ENCODE measurements at regions not wholly inside any gene's neighbourhood (a gene's known extent, or its start where the extent isn't known, plus 50 kb on each side); places are given as distances from the start of the nearest gene placed in this dataset.

DNA sequence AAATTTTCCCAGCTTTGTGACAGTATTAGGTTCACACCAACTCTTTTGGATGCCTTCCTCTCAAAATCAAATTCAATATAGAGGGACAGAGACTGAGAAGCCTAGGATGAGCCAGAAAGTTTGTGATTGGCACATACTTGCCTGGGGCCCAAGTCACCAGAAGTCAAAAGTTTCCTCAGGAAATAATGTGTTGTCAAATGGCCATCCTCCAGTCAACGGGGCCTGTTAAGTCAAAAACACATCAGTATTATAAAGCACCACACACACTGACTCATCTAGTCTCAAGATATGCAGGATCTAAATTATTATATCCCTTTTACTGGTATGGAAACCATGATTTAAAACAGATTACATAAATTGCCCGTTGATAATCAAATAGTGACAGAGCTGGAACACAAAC, 158.1 kb downstream of the AHR start:
- TF ChIP-seq EP300 (IDR thresholded peaks at IDR 0.05) (no peak), POLR2A (IDR thresholded peaks at IDR 0.05) (no peak)
- TF ChIP-seq, protein P1, sequence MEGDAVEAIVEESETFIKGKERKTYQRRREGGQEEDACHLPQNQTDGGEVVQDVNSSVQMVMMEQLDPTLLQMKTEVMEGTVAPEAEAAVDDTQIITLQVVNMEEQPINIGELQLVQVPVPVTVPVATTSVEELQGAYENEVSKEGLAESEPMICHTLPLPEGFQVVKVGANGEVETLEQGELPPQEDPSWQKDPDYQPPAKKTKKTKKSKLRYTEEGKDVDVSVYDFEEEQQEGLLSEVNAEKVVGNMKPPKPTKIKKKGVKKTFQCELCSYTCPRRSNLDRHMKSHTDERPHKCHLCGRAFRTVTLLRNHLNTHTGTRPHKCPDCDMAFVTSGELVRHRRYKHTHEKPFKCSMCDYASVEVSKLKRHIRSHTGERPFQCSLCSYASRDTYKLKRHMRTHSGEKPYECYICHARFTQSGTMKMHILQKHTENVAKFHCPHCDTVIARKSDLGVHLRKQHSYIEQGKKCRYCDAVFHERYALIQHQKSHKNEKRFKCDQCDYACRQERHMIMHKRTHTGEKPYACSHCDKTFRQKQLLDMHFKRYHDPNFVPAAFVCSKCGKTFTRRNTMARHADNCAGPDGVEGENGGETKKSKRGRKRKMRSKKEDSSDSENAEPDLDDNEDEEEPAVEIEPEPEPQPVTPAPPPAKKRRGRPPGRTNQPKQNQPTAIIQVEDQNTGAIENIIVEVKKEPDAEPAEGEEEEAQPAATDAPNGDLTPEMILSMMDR (IDR thresholded peaks at IDR 0.05): no peak
- no peaks in the 10 kb centered on the region for H3K4me1 ChIP-seq
- no peaks in the 10 kb centered on the region for H3K36me3 ChIP-seq
- DNase-seq (ENCODE audit: low spot score in 2 of 2): no peak
- 57 to 61% methylated on average over 2 of the region's 2 CpGs for WGBS, 2 donors
- H3K27ac ChIP-seq: no peak overlapping the region
- peaks cover 0 to 8% (median 0%) of the 10 kb centered on the region in 4 donors for H3K9me3 ChIP-seq
- H3K27me3 ChIP-seq: no peaks in the 10 kb centered on the region
- no peak overlapping the region for H3K4me3 ChIP-seq

DNA sequence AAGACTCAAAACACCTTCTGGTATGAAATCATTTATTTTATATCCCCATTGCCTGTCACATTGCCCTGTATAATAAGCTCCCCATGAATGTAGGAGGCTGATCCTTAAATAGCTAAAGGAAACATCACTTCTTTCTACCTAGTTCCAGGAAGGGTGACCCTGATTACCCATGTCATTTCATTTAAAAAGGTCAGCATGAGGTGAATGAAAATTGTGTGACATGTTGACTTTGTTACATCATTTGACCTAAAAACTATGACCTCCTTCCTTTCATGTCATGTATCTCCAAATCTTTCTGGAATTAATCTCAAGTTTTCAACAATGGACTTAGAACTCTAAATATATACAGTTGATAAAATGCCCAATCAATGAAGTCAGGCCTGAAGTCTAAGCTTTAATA, 161.5 kb downstream of the AHR start:
- H3K4me1 ChIP-seq: peaks cover 0 to 4% (median 0%) of the 10 kb centered on the region in 4 donors
- no peak for DNase-seq (ENCODE audit: low spot score in 2 of 2)
- no peak overlapping the region for H3K27ac ChIP-seq
- H3K4me3 ChIP-seq: no peak overlapping the region
- TF ChIP-seq POLR2A (IDR thresholded peaks at IDR 0.05) (no peak), EP300 (IDR thresholded peaks at IDR 0.05) (no peak)
- TF ChIP-seq, protein P1 (IDR thresholded peaks at IDR 0.05): no peak
- peaks cover 0 to 6% (median 0%) of the 10 kb centered on the region in 4 donors for H3K9me3 ChIP-seq
- no peaks in the 10 kb centered on the region for H3K36me3 ChIP-seq
- H3K27me3 ChIP-seq: no peaks in the 10 kb centered on the region

DNA sequence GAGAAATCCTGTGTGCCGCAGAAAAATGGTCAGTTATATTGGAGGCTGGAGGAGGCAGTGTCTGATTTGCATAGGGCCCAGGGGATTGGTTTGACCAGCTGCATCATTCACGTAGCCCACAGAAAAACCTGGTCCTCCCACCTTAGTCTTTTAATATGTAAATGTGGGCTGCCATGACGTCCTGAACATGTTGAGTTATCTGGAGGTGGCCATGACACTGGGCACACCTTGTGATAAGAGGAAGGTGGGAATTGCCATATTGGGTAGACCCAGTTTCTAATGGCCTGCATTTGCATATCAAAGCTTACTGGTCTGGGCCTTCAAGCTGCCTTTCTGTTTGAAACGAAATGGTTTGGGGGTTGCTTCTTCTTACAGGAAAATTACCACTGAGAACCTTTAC, 162.2 kb downstream of the AHR start:
- TF ChIP-seq, protein P1 (IDR thresholded peaks at IDR 0.05): no peak
- no peak for TF ChIP-seq POLR2A (IDR thresholded peaks at IDR 0.05)
- no peak for TF ChIP-seq EP300 (IDR thresholded peaks at IDR 0.05)
- 72 to 95% methylated on average over 4 of the region's 4 CpGs for WGBS, 2 donors
- H3K27ac ChIP-seq: no peak overlapping the region

DNA sequence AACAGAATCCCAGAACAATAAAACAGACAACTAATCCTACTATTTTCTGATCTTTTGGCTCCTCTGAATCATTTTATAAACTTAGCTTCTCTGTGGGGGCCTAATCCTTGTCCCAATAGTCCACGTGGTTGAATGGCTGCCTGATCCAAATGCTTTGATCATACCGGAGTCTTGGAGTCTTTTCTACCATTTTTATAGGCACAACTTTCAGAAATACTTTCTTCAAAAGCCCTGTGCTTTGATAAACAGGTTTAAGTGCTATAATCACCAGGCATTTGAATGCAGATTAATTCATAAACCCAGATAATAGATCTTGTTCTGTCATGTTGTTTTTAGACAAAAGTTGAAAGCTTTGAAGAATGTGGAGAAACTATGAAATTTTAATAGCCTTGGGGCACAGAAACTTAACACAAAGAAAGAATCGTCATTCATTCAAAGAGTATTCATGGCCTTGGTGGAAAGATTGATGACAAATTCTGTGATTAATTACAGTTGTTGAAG, 163.7 kb downstream of the AHR start:
- TF ChIP-seq POLR2A (IDR thresholded peaks at IDR 0.05) (no peak), EP300 (IDR thresholded peaks at IDR 0.05) (no peak)
- TF ChIP-seq, protein P1 (IDR thresholded peaks at IDR 0.05): no peak
- no peaks in the 10 kb centered on the region for H3K36me3 ChIP-seq
- 35 to 37% methylated on average over 3 of the region's 3 CpGs for WGBS, 2 donors
- peak overlapping the region in 1 of 4 donors; percentile 50 for H3K27ac ChIP-seq
- no peak overlapping the region for H3K4me3 ChIP-seq
- H3K4me1 ChIP-seq: peaks cover 0 to 19% (median 0%) of the 10 kb centered on the region in 4 donors
- no peak for DNase-seq (ENCODE audit: low spot score in 2 of 2)
- no peaks in the 10 kb centered on the region for H3K27me3 ChIP-seq
- peaks cover 0 to 4% (median 0%) of the 10 kb centered on the region in 4 donors for H3K9me3 ChIP-seq

More for the DNA sequence above, 162.2 kb downstream of the AHR start:
- peaks cover 0 to 4% (median 0%) of the 10 kb centered on the region in 4 donors for H3K9me3 ChIP-seq
- H3K4me3 ChIP-seq: no peak overlapping the region
- no peaks in the 10 kb centered on the region for H3K36me3 ChIP-seq
- no peaks in the 10 kb centered on the region for H3K27me3 ChIP-seq
- peaks cover 0 to 6% (median 0%) of the 10 kb centered on the region in 4 donors for H3K4me1 ChIP-seq
- no peak for DNase-seq (ENCODE audit: low spot score in 2 of 2)

DNA sequence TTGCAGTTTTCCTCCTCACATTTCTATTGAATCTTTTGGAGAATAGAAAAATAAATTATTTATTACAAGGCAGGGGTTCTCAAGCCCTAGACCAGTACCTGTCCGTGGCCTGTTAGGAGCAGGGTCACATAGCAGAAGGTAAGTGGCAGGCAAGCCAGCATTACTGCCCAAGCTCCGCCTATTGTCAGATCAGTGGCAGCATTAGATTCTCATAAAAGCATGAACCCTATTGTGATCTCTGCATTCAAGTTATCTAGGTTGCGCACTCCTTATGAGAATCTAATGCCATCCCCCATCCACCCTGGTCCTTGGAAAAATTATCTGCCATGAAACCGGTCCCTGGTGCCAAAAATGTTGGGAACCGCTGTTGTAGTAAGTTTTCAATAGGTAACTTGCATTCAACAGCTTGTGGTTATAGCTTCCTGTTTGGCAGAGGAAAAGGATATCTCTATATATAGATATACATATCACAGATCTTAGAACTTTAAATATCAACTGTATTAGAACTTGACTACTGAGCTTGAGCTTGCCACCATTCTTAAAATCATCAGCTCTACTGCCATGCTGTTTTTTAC, 165.1 kb downstream of the AHR start:
- H3K27ac ChIP-seq: peak overlapping the region in 1 of 4 donors; percentile 37
- no peaks in the 10 kb centered on the region for H3K36me3 ChIP-seq
- 71 to 84% methylated on average over 5 of the region's 5 CpGs for WGBS, 2 donors
- DNase-seq (ENCODE audit: low spot score in 2 of 2): no peak
- peaks cover 0 to 4% (median 0%) of the 10 kb centered on the region in 4 donors for H3K9me3 ChIP-seq
- H3K4me3 ChIP-seq: no peak overlapping the region
- H3K27me3 ChIP-seq: no peaks in the 10 kb centered on the region
- TF ChIP-seq, protein P1 (IDR thresholded peaks at IDR 0.05): no peak
- TF ChIP-seq POLR2A (IDR thresholded peaks at IDR 0.05): no peak
- H3K4me1 ChIP-seq: peaks cover 0 to 23% (median 0%) of the 10 kb centered on the region in 4 donors

Measured in tibial nerve (tissue), 4 donors.